DMS79 (cell line): ENCODE measurements at regions not wholly inside any gene's neighbourhood (a gene's known extent, or its start where the extent isn't known, plus 50 kb on each side); places are given as distances from the start of the nearest gene placed in this dataset.
"Not testable (repeated sequence)": the region's sequence is repeated elsewhere in the genome, so short reads cannot be mapped to it uniquely, and the experiment has no call there.

Experiments used
- DNase-seq: peaks from one replicate; lab custom pipeline; 2025; lab: John Stamatoyannopoulos, UW

DNA sequence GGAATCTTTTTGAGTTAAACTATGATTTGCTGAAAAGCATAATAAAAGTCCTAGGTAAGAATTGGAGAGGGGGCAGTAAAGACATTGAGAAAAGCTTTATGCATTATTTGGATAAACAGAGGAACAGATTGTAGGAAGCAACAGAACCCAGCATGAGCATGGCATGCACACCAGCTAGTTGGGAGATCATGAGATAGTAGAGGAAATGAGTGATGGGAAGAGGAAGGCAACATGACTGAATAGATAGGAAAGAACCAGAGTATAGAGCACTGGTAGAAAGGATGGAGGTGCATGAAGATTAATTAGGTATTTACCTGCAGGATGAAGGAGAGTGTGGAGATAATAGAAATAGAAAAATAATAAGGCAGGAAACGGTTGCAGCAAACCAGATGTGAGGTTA, 248.5 kb upstream of the LMO3 start:
- DNase-seq = no peak

DNA sequence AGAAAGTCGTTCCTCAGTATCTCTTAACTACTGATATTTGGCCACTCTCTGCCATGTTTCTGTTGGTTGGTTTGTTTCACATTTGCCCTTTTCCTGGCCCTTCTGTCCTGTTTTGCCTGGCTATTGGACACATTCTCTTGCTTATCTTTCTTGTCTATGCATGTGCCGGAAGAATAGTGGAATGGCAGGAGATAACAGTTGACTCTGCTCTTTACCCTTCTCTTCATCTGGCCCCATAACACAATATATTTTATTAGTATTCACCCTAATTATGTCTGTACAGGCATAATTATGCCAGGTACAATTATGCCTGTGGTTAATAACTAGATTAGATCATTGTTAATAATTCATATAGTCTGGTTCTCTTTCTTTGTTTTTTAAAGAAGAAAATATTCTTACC, 243.5 kb upstream of the LMO3 start:
- DNase-seq = no peak

DNA sequence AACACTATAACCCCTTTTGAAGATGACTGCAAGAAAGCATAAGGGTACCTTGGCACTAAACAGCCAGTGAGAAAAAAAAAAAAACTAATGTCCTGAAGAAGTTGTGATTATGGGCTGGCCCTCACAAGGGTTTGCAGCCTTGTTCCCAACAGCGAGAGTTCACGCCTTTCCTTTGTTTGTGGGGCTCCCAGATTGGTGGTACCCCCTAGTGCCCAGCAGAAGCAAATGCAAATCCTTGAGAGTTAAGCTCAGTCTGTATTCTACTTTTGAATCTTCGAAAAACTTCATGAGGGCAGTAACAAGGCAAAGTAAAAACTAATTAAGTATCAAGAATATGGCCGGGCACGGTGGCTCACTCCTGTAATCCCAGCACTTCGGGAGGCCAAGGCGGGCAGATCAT, 238.9 kb upstream of the LMO3 start:
- no peak for DNase-seq

GRCh38 chr12:16833376-16834015, 227.5 kb upstream of the LMO3 start:
- no peak for DNase-seq

GRCh38 chr12:16828891-16829290, 222.9 kb upstream of the LMO3 start:
- DNase-seq = peak; percentile 4

- no peak for DNase-seq
Measured at GRCh38 chr12:16807731-16808130, 201.8 kb upstream of the LMO3 start.

GRCh38 chr12:16796168-16796567, 190.2 kb upstream of the LMO3 start:
- no peak for DNase-seq

GRCh38 chr12:16789204-16789790, 183.3 kb upstream of the LMO3 start:
- DNase-seq = no peak

GRCh38 chr12:16788506-16789203, 182.7 kb upstream of the LMO3 start:
- DNase-seq = no peak

DNA sequence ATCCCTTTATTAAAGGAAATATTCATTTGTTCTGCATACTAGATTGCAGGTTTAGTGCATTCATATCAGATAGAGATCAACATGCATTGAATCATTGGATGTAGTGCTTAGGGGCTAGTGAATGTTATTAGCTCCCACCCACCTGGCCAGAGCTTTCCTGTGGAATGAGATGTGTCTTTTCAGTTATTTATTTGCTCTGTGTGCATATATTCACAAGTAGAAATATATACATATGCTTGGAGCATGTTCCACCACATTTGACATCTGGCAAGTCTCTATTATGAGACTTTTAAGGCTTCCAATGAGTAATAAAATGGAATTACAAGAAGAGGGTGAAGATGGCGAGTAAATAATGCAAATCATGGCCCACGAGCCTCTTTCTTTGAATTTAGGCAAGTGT, 180.0 kb upstream of the LMO3 start:
- DNase-seq = no peak

DNA sequence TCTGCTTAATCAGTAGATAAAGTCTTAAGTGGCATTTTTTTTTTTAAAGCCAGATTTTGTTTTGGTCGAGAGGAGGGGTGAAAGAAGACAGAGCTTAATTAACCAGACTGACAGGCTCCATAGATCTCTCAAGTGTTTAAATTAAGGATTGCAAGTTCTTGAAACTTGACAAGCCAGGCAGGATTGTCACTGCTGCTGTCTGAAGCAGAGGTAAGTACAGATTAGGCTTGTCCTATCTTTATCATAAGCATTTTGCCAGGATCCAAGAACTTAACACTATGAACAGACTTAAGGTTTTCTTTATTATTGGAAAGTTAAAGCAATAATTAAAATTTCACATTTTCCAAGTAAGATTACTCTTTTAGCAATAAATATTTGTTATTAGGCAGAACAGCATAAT, 179.6 kb upstream of the LMO3 start:
- DNase-seq = peak; percentile 46

- DNase-seq = not testable (repeated sequence)
Measured at GRCh38 chr12:16769129-16769528, 163.2 kb upstream of the LMO3 start.

GRCh38 chr12:16766736-16767135, 160.8 kb upstream of the LMO3 start:
- DNase-seq = no peak

GRCh38 chr12:16763901-16764300, 157.9 kb upstream of the LMO3 start:
- DNase-seq = no peak

- DNase-seq = no peak
Measured at GRCh38 chr12:16756833-16757555, 151.0 kb upstream of the LMO3 start.

DNA sequence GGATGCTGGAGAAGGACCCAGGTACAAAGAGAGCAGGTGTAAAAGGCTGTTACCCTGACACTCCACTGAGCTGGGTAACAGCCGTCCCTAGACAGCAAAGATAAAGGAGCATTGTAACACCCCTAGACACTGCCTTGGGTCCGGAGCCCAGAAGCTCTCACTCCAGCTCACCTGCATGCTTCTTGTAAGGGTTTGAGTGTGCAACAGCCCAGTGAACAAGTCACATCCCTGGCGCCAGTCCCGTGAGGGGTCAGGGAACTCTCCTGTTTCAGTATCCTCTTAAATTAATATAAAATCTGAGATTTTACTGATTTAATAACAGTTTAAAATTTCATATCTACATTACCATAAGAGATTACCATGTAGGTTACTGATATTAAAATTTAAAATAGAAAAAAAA, 124.8 kb upstream of the LMO3 start:
- no peak for DNase-seq

- peak; percentile 81 for DNase-seq
Measured at GRCh38 chr12:16726879-16727278, 120.9 kb upstream of the LMO3 start.

DNA sequence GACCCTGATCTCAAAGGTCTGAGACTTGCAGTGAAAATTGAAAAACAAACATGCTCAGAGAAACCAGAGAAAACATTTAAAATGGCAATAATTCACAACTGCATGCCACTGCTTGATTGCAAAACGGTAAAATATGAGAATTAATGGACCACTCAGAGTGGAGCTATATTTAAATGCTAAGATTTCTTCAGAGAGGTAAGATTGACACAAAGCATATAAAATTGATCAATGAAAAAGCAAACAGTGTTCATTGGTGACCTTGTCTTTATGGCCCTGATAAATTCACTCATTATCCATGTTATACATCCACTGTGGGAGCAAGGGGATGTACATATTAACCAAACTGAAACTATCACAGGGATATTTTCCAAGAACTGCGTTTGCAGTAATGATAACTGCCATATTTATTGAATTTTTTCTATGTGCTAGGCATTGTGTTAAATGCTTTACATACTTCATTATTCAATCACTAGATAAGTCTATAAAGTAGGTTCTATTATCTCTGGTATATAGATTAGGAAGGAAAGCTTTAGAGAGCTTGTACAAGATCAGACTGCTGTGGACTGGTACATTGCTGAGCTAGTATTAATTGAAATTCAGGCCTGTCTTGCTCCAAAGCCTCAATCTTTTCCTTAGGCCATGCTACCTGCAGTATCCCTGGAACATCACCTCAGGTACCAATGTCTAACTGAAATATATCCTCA, 113.9 kb upstream of the LMO3 start:
- no peak for DNase-seq

GRCh38 chr12:16716928-16717327, 111.0 kb upstream of the LMO3 start:
- no peak for DNase-seq

GRCh38 chr12:16692099-16692498, 86.1 kb upstream of the LMO3 start:
- DNase-seq = no peak

DNA sequence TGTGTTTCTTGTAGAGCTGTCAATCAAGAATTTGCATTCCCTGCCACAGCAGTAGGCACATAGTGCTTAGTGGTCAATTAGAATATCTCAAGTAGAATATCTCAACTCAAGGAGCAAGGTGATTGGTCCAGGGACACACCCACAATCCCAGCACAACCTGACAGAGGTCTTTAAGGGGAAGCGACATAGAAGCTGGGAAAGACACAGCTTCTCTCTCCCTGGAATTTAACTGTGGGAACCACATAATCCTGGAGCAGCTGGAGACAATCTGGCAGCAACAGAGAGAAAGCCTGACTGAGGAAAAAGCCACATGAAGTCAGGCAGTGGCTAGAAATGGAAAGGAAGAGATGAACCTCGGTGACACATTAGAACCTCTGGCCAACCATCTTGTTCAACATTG, 85.7 kb upstream of the LMO3 start:
- no peak for DNase-seq

GRCh38 chr12:16688200-16688599, 82.2 kb upstream of the LMO3 start:
- no peak for DNase-seq
